VCaP (cell line): ENCODE measurements at regions not wholly inside any gene's neighbourhood (a gene's known extent, or its start where the extent isn't known, plus 50 kb on each side); places are given as distances from the start of the nearest gene placed in this dataset.

ENCODE experiments used
- H3K27ac ChIP-seq: fragments of 450-650 bp; 2 replicates; pipeline ENCODE4 v1.5.1; 2017
- TF ChIP-seq, protein P1 (sequence below): fragments of 450-650 bp; conservative IDR thresholded peaks from 2 replicates; pipeline ENCODE4 v1.5.1; 2017; ENCODE audit warnings: mild to moderate bottlenecking, moderate library complexity

DNA sequence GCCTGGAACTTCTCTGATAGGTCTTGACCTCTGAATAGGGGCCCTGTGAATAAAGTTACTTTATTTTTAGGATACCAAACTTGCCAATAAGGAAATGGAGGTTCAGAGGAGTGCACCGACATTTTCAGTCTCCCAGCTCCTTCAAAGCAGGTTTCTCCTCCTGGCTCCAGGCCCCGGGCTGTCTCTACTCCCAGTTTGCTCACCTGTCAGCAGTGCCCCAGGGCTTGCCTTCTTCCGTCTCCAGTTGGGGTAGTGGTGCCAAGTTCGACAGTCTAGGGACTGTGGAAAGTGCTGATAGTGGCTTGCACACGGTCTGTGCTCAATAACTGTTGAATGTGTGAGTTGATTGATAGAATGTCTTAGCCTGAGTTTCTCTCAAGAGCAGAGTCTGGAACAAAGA, 149.2 kb downstream of the ACTL8 start:
- H3K27ac ChIP-seq: no peak overlapping the region
- TF ChIP-seq, protein P1, sequence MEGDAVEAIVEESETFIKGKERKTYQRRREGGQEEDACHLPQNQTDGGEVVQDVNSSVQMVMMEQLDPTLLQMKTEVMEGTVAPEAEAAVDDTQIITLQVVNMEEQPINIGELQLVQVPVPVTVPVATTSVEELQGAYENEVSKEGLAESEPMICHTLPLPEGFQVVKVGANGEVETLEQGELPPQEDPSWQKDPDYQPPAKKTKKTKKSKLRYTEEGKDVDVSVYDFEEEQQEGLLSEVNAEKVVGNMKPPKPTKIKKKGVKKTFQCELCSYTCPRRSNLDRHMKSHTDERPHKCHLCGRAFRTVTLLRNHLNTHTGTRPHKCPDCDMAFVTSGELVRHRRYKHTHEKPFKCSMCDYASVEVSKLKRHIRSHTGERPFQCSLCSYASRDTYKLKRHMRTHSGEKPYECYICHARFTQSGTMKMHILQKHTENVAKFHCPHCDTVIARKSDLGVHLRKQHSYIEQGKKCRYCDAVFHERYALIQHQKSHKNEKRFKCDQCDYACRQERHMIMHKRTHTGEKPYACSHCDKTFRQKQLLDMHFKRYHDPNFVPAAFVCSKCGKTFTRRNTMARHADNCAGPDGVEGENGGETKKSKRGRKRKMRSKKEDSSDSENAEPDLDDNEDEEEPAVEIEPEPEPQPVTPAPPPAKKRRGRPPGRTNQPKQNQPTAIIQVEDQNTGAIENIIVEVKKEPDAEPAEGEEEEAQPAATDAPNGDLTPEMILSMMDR: no peak

DNA sequence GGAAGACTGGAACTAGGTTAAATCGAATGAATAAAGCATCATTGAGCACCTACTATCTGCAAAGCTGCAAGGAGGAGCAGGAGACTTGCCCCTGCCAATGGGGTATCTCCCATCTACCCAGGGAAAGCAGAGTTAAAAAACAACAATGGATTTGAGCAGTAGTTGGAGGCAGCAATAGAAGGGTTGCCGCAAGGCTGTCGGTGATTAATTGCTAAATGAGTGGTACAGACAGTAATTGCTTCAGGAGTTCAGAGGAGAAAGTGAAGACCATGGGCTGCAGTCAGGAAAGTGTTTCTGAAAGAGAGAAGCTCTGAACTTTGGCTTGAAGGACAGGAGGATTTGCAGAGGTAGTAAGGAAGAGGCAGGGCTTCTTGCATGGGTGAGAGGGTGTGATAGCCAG, 152.9 kb downstream of the ACTL8 start:
- TF ChIP-seq, protein P1: no peak
- no peak overlapping the region for H3K27ac ChIP-seq

DNA sequence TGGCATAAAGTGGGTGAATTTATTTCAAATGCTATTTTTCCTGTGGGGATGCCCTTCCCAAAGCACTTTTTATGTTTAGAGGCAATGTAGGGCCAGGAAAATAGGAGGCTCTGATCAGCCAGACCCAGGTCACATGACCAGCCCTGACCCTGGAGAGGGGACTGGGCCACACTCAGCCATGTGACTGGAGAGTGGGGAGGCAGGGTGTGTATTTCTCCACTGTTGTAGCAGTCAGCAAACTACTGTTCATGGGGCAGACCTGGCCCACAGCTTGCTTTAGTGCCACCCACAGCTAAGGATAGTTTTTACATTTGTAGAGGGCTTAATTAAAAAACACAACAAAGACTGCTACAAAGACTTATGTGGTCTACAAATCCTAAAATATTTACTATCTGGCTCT, 153.8 kb downstream of the ACTL8 start:
- H3K27ac ChIP-seq: no peak overlapping the region
- TF ChIP-seq, protein P1: no peak

DNA sequence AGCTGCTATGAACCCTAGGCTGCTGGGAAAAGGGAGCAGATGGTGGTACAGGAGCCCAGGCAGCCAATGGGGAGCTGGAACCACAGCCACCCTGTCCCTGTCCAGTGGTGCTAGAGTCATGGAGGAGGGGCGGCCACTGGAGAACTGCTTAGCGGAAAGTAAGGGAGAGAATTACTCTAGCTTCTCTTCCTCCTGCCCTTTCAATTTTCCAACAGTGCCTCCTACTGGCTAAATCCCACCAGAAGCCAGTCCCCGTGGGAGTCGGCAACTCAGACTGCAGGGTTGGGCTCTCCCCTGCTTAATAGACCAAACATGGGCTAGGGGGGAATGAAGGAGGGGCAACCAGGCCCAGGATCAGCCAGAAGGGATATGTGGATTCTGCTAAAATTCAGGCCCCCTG, 154.5 kb downstream of the ACTL8 start:
- H3K27ac ChIP-seq: no peak overlapping the region
- TF ChIP-seq, protein P1: no peak

DNA sequence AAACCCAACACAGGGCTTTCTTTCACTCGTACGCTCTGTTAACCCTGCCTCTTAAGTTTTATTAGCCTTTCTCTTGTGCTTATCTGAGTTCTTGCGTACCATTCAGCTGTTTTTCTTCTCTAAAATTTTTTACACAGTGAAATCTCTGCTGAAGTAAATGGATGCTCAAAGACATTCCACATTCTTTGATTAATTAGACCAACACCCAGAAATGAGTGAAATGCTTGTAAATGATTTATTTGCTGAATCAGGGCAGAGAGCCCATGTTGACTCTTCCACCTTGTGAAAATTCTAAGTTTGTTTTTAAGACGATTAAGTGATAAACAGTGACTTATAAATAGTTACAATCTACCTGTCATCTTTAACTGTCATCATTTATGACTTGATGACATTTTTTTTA, 156.7 kb downstream of the ACTL8 start:
- TF ChIP-seq, protein P1: no peak
- peak overlapping the region; percentile 40 for H3K27ac ChIP-seq

DNA sequence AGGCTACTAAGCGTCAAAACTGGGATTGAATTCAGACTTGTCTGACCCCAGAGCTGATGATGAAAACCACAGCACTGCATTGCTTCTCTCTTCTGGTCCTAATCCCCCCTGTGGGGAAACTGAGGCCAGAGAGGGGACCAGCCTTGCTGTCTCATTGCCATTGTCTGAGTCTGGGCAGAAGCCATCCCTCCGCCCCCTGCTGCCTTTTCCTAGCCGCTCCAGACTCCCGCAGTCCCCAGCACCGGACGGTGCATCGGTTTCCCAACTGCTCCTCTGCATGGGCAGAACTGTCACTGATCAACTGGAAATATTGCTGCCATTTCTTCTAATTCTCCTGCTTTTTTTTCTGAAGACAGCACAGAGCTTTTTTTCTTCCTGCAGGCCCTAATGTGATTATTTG, 157.4 kb downstream of the ACTL8 start:
- H3K27ac ChIP-seq: peak overlapping the region; percentile 40
- TF ChIP-seq, protein P1: no peak

DNA sequence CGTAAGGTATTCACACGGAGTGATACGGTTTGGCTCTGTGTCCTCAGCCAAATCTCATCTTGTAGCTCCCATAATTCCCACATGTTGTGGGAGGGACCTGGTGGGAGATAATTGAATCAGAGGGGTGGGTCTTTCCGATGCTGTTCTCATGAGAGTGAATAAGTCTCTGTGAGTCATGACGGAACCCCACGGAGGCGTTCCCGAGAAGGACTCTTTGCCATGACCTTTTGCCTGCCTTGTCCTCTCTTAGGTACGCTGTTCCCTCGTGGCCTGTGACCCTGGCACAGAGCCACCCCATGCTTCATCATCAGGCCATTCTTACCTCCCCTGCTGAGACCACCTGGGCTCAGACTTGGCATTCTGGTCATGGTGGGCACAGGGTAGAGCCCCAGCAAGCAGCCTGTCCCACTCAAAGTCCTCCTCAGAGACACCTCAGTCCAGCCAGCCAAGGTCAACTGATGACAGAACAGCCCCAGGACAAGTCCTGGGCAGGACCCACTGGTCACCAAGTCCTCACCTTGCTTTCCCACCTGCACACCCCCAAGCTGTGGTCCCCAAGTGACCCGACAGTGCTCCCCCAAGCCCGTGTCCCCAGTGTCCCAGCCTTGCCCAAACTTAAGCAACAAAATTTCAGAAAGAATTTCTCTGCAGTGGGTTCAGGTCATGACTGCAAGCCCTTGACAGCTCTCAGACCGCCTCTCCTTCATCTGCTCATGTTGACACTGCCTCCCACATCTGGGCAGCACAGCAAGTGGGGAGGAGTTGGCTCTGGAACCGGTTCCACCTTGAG, 158.4 kb downstream of the ACTL8 start:
- TF ChIP-seq, protein P1: no peak
- H3K27ac ChIP-seq: no peak overlapping the region
